Amniotic epithelial cell (primary cell): ENCODE measurements at regions not wholly inside any gene's neighbourhood (a gene's known extent, or its start where the extent isn't known, plus 50 kb on each side); places are given as distances from the start of the nearest gene placed in this dataset.

Experiments used
- DNase-seq: peaks from one replicate; pipeline ENCODE4 v3.0.0-alpha.2; 2010; ENCODE audit warnings: low read depth

GRCh38 chr6:114785235-114786127 is 442.7 kb upstream of the HS3ST5 start:
- no peak for DNase-seq

GRCh38 chr6:114783783-114784182 is 441.0 kb upstream of the HS3ST5 start:
- DNase-seq: no peak

GRCh38 chr6:114783083-114783482 is 440.3 kb upstream of the HS3ST5 start:
- DNase-seq: no peak

GRCh38 chr6:114764866-114765265 is 422.0 kb upstream of the HS3ST5 start:
- DNase-seq: no peak

- no peak for DNase-seq
Observed at GRCh38 chr6:114762145-114762544, 419.3 kb upstream of the HS3ST5 start.

- peak; percentile 26 for DNase-seq
Observed at GRCh38 chr6:114747995-114748625, 405.3 kb upstream of the HS3ST5 start.

- DNase-seq: no peak
Observed at GRCh38 chr6:114740547-114740946, 397.7 kb upstream of the HS3ST5 start.

- DNase-seq: no peak
Observed at GRCh38 chr6:114739656-114740055, 396.8 kb upstream of the HS3ST5 start.

GRCh38 chr6:114735025-114735735 is 392.4 kb upstream of the HS3ST5 start:
- no peak for DNase-seq

GRCh38 chr6:114733596-114733995 is 390.8 kb upstream of the HS3ST5 start:
- no peak for DNase-seq

- DNase-seq: no peak
Observed at GRCh38 chr6:114718716-114719270, 376.0 kb upstream of the HS3ST5 start.

- DNase-seq: no peak
Observed at GRCh38 chr6:114718186-114718585, 375.4 kb upstream of the HS3ST5 start.

GRCh38 chr6:114714836-114715507 is 372.1 kb upstream of the HS3ST5 start:
- no peak for DNase-seq

GRCh38 chr6:114713690-114714089 is 370.9 kb upstream of the HS3ST5 start:
- DNase-seq: no peak

- no peak for DNase-seq
Observed at GRCh38 chr6:114712129-114712662, 369.4 kb upstream of the HS3ST5 start.

- no peak for DNase-seq
Observed at GRCh38 chr6:114707081-114707620, 364.3 kb upstream of the HS3ST5 start.

GRCh38 chr6:114690625-114691024 is 347.8 kb upstream of the HS3ST5 start:
- DNase-seq: no peak

GRCh38 chr6:114659513-114659912 is 316.7 kb upstream of the HS3ST5 start:
- no peak for DNase-seq

- DNase-seq: no peak
Observed at GRCh38 chr6:114651611-114652010, 308.8 kb upstream of the HS3ST5 start.

GRCh38 chr6:114650891-114651290 is 308.1 kb upstream of the HS3ST5 start:
- DNase-seq: no peak

GRCh38 chr6:114649298-114649697 is 306.5 kb upstream of the HS3ST5 start:
- no peak for DNase-seq
